OCI-LY7 (cell line): ENCODE measurements at regions not wholly inside any gene's neighbourhood (a gene's known extent, or its start where the extent isn't known, plus 50 kb on each side); places are given as distances from the start of the nearest gene placed in this dataset.

Experiments
- CTCF ChIP-seq: fragments of 200-600 bp; sonication (generic); conservative IDR thresholded peaks from 2 replicates; pipeline ENCODE4 v1.5.1; 2014; ENCODE audit warnings: mild to moderate bottlenecking, antibody characterized with exemption, low read length, moderate library complexity, mixed read lengths
- EZH2phosphoT487 ChIP-seq: fragments of 200-600 bp; sonication (generic); IDR thresholded peaks from 2 replicates; pipeline ENCODE4 v1.6.1; 2018; ENCODE audit warnings: low read depth, borderline replicate concordance, mild to moderate bottlenecking, mixed run types, antibody characterized with exemption, low read length, moderate library complexity, mixed read lengths

GRCh38 chr22:49345896-49346295, 481.8 kb downstream of the BRD1 start:
- TF ChIP-seq CTCF, result no peak
- TF ChIP-seq EZH2phosphoT487, result no peak
